GM19438 (cell line): ENCODE measurements at regions not wholly inside any gene's neighbourhood (a gene's known extent, or its start where the extent isn't known, plus 50 kb on each side); places are given as distances from the start of the nearest gene placed in this dataset.

ENCODE experiments used
- ATAC-seq: cut with Tn5 transposase; IDR thresholded peaks from one replicate; pipeline ENCODE4 v1.9.1; 2021; ENCODE audit warnings: low read depth; ENCODE audit not compliant: unreplicated experiment

GRCh38 chr2:193580176-193580950, 1385.6 kb upstream of the TMEFF2 start:
- ATAC-seq = no peak

DNA sequence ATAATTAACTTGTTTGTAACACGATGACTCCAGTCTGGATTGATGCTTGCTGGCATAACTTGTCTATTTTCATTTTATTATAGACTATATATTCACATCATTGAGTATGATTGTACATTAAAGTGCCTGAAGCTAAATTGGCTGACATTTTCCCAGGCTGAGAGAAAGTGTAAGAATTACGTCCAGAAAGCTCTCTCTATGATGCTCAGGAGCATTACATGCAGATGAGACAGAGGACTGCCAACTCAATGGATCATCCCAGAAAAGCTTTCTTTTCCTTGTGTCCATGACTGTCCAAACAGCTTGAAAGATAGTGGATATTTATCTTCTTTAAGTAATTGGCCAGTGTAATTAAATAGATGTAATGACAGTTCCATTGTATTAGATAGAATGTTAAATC, 1372.2 kb upstream of the TMEFF2 start:
- ATAC-seq = no peak

DNA sequence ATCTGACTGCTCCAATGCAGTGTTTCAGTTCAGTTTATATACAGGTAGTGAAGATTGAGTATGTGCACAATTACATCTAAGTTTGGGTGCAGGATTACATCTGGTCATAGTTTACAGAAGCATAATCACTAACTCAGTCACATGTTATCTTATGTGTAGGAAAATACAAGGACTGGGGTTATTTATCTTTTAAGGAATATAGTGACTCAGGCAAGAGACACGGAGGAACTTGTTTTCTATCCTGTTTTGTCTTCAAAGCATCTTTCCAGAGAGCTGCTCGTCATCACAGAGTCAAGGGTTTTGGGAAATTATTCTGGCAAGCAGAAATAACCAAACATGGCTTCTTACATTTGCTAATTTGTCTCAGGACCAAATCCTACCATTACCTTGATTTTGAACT, 1371.5 kb upstream of the TMEFF2 start:
- no peak for ATAC-seq

DNA sequence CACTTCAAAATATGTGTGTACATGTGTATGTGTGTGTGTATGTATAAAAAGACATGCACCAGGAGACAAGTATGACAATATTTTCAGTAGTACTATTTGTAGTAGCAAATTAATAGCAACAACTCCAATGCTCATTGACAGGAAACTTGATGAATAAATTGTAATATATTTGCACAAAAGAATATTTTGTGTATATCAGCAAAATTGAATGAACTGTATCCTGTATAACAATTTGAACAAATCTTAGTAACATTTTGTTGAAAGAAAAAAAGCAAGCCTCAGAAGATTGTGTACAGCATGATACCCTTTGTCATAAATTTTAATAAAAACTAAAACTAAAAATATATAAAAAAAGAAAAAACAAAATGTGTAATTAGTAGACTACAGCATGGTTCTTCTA, 1367.3 kb upstream of the TMEFF2 start:
- no peak for ATAC-seq

GRCh38 chr2:193561054-193561453, 1366.3 kb upstream of the TMEFF2 start:
- no peak for ATAC-seq

GRCh38 chr2:193556766-193557470, 1362.2 kb upstream of the TMEFF2 start:
- ATAC-seq = no peak

DNA sequence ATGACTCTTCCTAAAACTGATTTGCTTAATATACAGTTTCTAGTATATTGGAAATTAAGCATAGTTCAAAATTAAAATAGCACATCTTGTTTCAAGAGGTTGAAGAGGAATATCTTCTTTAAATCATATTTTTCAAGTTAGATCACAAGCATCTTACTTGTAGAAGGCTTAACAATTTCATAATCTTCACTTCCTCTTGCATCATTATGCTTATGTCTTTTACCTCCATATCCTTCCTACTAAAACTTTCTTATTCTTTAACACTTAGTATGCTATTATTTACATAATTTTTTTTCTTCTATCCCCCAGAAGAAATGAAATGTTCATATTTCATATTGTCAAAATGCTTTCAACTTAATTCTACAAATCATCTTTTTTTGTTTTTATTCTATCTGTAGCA, 1354.9 kb upstream of the TMEFF2 start:
- ATAC-seq = no peak

DNA sequence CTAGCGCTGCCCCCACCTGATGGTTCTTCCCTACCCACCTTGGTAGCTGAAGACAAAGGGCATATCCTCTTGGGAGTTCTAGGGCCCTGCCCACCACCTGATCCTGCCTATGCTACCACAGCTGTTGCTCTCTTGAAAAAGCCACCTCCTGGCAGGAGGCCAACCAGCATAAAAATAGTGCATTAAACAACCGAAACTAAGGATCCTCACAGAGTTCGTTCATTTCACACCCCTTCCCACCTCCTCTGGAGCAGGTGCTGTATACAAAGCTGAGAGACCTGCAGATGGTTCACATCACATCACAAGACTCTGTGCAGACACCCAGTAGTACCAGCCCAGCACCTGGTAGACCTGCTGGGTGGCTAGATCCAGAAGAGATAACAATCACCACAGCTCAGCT, 1348.0 kb upstream of the TMEFF2 start:
- ATAC-seq = no peak

- ATAC-seq = peak; percentile 67
Measured at GRCh38 chr2:193539188-193539587, 1344.5 kb upstream of the TMEFF2 start.

DNA sequence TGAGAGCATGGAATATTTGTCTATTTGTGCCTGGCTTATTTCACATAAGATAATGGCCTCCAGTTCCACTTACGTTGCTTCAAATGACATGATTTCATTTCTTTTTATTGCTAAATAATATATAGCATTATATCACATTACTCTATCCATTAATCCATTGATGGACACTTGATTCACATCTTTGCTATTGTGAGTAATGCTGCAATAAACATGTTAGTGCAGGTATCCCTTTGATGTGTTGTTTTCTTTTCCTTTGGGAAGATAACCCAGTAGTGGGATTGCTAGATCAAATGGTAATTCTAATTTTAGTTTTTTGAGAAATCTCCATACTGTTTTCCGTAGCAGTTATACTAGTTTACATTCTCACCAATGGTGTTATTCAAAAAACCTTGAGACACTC, 1343.3 kb upstream of the TMEFF2 start:
- ATAC-seq = no peak

DNA sequence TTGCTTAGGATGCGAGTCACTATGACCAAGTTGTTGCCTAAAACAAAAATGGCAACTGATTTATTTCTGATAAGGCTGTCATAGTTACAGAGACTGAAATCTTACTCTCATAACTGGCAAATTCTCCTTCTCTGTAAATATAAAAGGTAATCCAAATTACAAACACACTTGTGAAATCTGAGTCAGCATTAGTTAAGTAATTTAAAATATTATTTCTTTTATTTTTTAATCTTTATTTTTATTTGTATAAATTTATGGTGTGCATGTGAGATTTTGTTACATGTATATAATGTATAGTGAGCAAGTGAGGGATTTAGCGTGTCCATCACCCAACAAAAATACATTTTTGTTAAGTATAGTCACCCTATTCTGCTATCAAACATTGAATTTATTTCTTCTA, 1342.8 kb upstream of the TMEFF2 start:
- no peak for ATAC-seq

DNA sequence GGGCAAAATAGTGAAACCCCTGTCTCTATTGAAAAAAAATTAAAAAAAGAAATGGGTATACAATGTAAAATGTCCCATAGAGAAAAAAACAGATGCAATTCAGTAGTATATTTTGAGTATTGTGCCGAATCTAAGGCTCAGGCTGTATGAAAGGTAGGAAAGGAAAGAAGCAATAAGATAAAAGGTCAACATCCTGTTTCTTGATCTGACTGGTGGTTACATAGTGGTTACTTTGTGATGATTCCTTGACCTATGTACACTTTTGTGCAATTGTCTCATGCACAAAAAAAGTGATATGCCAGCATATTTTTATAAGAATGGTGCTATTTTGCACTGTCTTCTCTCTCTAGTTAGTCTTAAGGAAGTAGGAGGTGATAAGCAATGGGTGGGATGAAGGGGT, 1333.7 kb upstream of the TMEFF2 start:
- ATAC-seq = no peak

DNA sequence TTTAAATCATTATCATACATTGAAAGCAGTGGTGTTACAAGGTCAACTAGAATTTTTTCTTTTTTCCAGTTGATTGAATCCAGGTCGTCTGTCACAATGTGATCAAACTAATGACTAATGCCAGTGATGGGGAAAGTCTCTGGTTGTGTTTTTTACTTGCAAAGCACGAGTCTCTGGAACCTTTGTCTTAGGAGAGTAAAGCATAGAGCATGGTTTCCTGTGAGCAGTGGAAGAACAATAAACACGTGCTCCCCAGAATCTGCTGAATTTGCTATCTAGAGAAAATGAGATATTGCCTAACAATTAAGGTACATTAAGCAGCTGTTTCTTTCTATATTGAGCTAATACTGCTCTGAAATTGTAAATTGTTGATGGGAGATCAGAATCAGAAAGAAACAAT, 1332.4 kb upstream of the TMEFF2 start:
- ATAC-seq = no peak

DNA sequence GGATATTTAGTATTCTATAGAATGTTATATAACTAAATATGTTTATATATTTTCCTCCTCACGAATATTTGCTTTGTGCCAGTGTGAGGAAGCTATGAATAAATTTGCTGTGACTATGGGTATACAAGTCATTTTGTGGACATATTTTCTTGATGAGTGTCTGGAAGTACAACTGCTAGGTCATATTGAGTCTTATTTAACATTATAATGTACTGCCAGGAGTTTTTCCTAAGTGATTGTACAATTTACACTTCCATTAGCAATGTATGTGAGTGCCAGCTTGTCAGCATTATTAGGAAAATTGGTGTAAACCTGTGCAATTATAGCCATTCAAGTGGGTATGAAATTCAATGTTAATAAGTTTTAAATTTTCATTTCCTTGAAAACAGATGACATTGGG, 1328.9 kb upstream of the TMEFF2 start:
- no peak for ATAC-seq

GRCh38 chr2:193521523-193521922, 1326.8 kb upstream of the TMEFF2 start:
- no peak for ATAC-seq

DNA sequence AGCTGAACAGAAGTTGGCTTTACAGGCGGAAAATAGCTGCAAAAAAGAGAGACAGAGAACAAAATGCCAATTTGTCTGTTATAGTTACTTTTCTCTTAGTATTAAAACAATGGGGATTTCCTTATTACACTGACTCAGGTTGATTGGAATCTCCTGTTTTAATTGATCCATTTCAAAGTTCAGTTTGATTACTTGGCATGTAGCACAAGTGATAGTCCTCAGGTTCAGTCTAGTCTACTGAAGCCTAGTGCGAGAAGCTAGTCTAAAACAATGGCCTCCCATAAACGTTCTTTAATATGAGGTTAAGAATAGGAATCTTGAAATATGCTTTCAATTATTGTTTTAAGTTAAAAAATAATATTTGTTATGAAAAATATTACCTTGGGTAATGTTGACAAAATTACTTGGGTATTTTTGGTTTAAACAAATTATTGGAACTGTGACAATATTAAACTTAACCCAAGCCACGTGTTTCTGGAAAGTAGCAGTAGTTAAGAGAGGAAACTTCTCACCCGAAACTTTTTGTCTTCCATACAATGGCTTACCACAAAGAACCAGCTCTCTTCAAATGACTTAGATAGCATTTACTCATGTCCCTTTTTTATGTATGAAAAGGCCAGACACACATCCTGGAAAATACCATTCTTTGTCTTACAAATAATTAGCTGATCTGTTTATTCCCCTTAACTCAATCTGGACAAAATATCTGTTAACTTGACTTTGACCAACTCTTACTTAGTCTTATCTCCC, 1326.2 kb upstream of the TMEFF2 start:
- ATAC-seq = no peak

DNA sequence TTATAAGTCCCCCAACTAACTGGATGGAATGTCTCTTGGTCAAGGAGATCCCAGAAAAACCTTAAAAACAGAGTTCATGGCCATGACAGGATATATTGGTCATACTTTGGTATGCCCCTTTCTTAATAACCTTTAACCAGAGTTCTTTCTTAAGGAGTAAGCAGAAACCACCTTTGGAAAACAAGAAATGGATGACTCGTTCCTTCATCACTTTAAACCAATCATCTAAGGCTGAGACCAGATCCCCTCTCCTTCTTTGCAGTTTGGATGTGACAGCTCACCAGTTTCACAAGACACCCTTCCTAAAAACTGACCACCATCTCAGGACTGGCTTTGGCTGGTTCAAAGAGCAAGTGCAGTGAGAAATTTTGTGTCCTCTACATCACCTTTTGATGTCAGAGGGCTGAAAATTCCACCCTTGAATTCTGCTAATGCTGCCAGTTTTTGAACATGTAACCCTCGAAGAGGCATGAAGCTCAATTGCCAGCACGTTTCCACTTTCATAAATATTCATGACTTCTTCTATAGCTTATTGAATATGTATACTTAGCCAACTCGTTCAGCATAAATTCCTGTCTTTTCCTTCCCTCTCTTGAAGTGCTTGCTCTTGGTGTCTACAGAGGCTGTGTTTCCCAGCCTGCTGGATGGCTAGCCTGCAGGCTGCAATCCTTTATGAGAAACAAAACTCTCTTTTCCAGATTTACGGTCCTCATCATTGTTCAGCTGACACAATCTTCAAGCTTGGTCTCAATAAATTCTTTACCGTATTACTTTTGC, 1323.5 kb upstream of the TMEFF2 start:
- ATAC-seq = no peak

GRCh38 chr2:193517615-193518014, 1322.9 kb upstream of the TMEFF2 start:
- no peak for ATAC-seq

- no peak for ATAC-seq
Measured at GRCh38 chr2:193506035-193506434, 1311.3 kb upstream of the TMEFF2 start.

GRCh38 chr2:193505620-193506019, 1310.9 kb upstream of the TMEFF2 start:
- no peak for ATAC-seq
